Esophagus squamous epithelium (tissue), 5 donors: ENCODE measurements at regions not wholly inside any gene's neighbourhood (a gene's known extent, or its start where the extent isn't known, plus 50 kb on each side); places are given as distances from the start of the nearest gene placed in this dataset.

Experiments
- DNase-seq: peaks from one replicate; lab custom pipeline; 2025; lab: John Stamatoyannopoulos, UW
- H3K27ac ChIP-seq, 4 donors: fragments of 200-600 bp; sonication (generic); one replicate each; pipeline ENCODE4 v1.5.1; 2016 to 2019; ENCODE audit warnings: mild to moderate bottlenecking in 1 of 4
- H3K27me3 ChIP-seq, 4 donors: fragments of 200-600 bp; sonication (generic); 1 replicate in 3 of 4; 2 replicates in 1 of 4; pipeline versions ENCODE4 v1.5.1 to v1.6.0; 2017 to 2021; ENCODE audit warnings: antibody characterized with exemption in 1 of 4
- H3K36me3 ChIP-seq, 3 donors: fragments of 200-600 bp; sonication (generic); one replicate each; pipeline ENCODE4 v1.5.1; 2016 to 2019
- H3K4me1 ChIP-seq, 3 donors: fragments of 200-600 bp; sonication (generic); one replicate each; pipeline ENCODE4 v1.5.1; 2017 to 2019
- H3K4me3 ChIP-seq, 4 donors: fragments of 200-600 bp; sonication (generic); 1 replicate in 3 of 4; 2 replicates in 1 of 4; pipeline ENCODE4 v1.5.1; 2016 to 2019; ENCODE audit warnings: mild to moderate bottlenecking in 2 of 4, moderate library complexity in 1 of 4
- H3K9me3 ChIP-seq, 3 donors: fragments of 200-600 bp; sonication (generic); one replicate each; pipeline ENCODE4 v1.5.1; 2016 to 2019
- CTCF ChIP-seq, 6 experiments: fragments of 450-650 bp in 4 of 6; fragments of 200-600 bp in 2 of 6; sonication (generic) in 2 of 6; IDR thresholded peaks; one replicate each; pipeline ENCODE4 v1.5.1; 2016 to 2019; ENCODE audit warnings: antibody characterized with exemption in 6 of 6, mild to moderate bottlenecking in 4 of 6, moderate library complexity in 4 of 6
- POLR2A ChIP-seq, 4 donors: fragments of 450-650 bp; IDR thresholded peaks; one replicate each; pipeline ENCODE4 v1.6.1; 2017; ENCODE audit warnings: antibody characterized with exemption in 4 of 4, mild to moderate bottlenecking in 4 of 4, moderate library complexity in 3 of 4
- WGBS, 2 donors: methylation state at CpG; one replicate each; pipeline ENCODE4 v1.1.5; 2018; 5-methylcytosine and 5-hydroxymethylcytosine counted together
- intact Hi-C: fragments of 100-400 bp; cut with DNase I; formaldehyde crosslinking; loops from one replicate; pipeline ENCODE4 v1.15.0; 2022
- donor health status: DM: yes; HTN: yes; CAD: no.

GRCh38 chr6:156344491-156344890 is 432.7 kb upstream of the ARID1B start:
- no peak for TF ChIP-seq POLR2A (IDR thresholded peaks at IDR 0.05)
- TF ChIP-seq CTCF (IDR thresholded peaks at IDR 0.05), result no peak
- Histone ChIP-seq H3K27ac (no peak overlapping the region), H3K27me3 (no peaks in the 10 kb centered on the region), H3K4me3 (no peak overlapping the region), H3K4me1 (peaks cover 0 to 10% (median 0%) of the 10 kb centered on the region in 3 donors), H3K36me3 (no peaks in the 10 kb centered on the region), H3K9me3 (no peaks in the 10 kb centered on the region)
- intact Hi-C loops, result no loop called here
- WGBS, 2 donors, result 72 to 78% methylated on average over 2 of the region's 2 CpGs
- DNase-seq, result no peak

- TF ChIP-seq CTCF (IDR thresholded peaks at IDR 0.05) (no peak), POLR2A (IDR thresholded peaks at IDR 0.05) (no peak)
- Histone ChIP-seq H3K9me3 (peaks cover 0 to 2% (median 2%) of the 10 kb centered on the region in 3 donors), H3K27ac (no peak overlapping the region), H3K36me3 (no peaks in the 10 kb centered on the region), H3K4me1 (no peaks in the 10 kb centered on the region), H3K27me3 (no peaks in the 10 kb centered on the region), H3K4me3 (no peak overlapping the region)
- no peak for DNase-seq
- intact Hi-C loops, result no loop called here
- WGBS, 2 donors, result 90 to 94% methylated on average over 4 of the region's 4 CpGs
Measured at GRCh38 chr6:156337801-156338200, 439.4 kb upstream of the ARID1B start.

- no peak for TF ChIP-seq CTCF (IDR thresholded peaks at IDR 0.05)
- H3K4me3 ChIP-seq, result no peak overlapping the region
- no peaks in the 10 kb centered on the region for H3K36me3 ChIP-seq
- peaks cover 0 to 12% (median 10%) of the 10 kb centered on the region in 3 donors for H3K9me3 ChIP-seq
- H3K27me3 ChIP-seq, result no peaks in the 10 kb centered on the region
- intact Hi-C loops, result no loop called here
- DNase-seq, result no peak
- H3K4me1 ChIP-seq, result no peaks in the 10 kb centered on the region
- no peak overlapping the region for H3K27ac ChIP-seq
- WGBS, 2 donors, result 74 to 83% methylated on average over 3 of the region's 3 CpGs
Measured at GRCh38 chr6:156336733-156337132, 440.4 kb upstream of the ARID1B start.

GRCh38 chr6:156336089-156336488 is 441.1 kb upstream of the ARID1B start:
- no peaks in the 10 kb centered on the region for H3K4me1 ChIP-seq
- H3K4me3 ChIP-seq, result no peak overlapping the region
- no peaks in the 10 kb centered on the region for H3K27me3 ChIP-seq
- peaks cover 0 to 17% (median 15%) of the 10 kb centered on the region in 3 donors for H3K9me3 ChIP-seq
- 60 to 70% methylated on average over 2 to 5 of the region's 5 CpGs for WGBS, 2 donors
- H3K27ac ChIP-seq, result no peak overlapping the region
- intact Hi-C loops, result no loop called here
- TF ChIP-seq POLR2A (IDR thresholded peaks at IDR 0.05) (no peak), CTCF (IDR thresholded peaks at IDR 0.05) (no peak)
- DNase-seq, result no peak
- no peaks in the 10 kb centered on the region for H3K36me3 ChIP-seq

- intact Hi-C loops, result no loop called here
- H3K9me3 ChIP-seq, result peaks cover 0 to 23% (median 15%) of the 10 kb centered on the region in 3 donors
- TF ChIP-seq CTCF (IDR thresholded peaks at IDR 0.05) (no peak), POLR2A (IDR thresholded peaks at IDR 0.05) (no peak)
- H3K27ac ChIP-seq, result no peak overlapping the region
- no peaks in the 10 kb centered on the region for H3K27me3 ChIP-seq
- H3K4me3 ChIP-seq, result no peak overlapping the region
- H3K36me3 ChIP-seq, result no peaks in the 10 kb centered on the region
- no peak for DNase-seq
- H3K4me1 ChIP-seq, result no peaks in the 10 kb centered on the region
Measured at GRCh38 chr6:156334966-156335365, 442.2 kb upstream of the ARID1B start.
